GM23338 (cell line): ENCODE measurements at regions not wholly inside any gene's neighbourhood (a gene's known extent, or its start where the extent isn't known, plus 50 kb on each side); places are given as distances from the start of the nearest gene placed in this dataset.

Experiments
- ATAC-seq: fragments of 200-7000 bp; cut with Tn5 transposase; 3 replicates; pipeline ENCODE4 v1.9.1; 2020
- DNase-seq: peaks from one replicate; pipeline ENCODE4 v3.0.0-alpha.2; 2015; ENCODE audit warnings: low spot score
- H2AFZ ChIP-seq: fragments of 200-600 bp; sonication (generic); 2 replicates; pipeline ENCODE4 v1.8.0; 2016; ENCODE audit warnings: antibody characterized with exemption, mild to moderate bottlenecking, moderate library complexity
- H3F3A ChIP-seq: fragments of 200-600 bp; sonication (generic); replicated peaks from 2 replicates; pipeline ENCODE4 v1.8.0; 2017; ENCODE audit warnings: antibody characterized with exemption, mixed run types, low read depth
- H3K27ac ChIP-seq: fragments of 200-600 bp; sonication (generic); 2 replicates; pipeline ENCODE4 v1.6.1; 2016; ENCODE audit warnings: low read depth
- H3K27me3 ChIP-seq: fragments of 200-600 bp; sonication (generic); 2 replicates; pipeline ENCODE4 v1.8.0; 2016; ENCODE audit warnings: mild to moderate bottlenecking, mixed run types, moderate library complexity; ENCODE audit not compliant: insufficient read depth
- H3K36me3 ChIP-seq: fragments of 200-600 bp; sonication (generic); 2 replicates; pipeline ENCODE4 v1.8.0; 2016; ENCODE audit warnings: mild to moderate bottlenecking; ENCODE audit not compliant: insufficient read depth
- H3K4me1 ChIP-seq: fragments of 200-600 bp; sonication (generic); 2 replicates; pipeline ENCODE4 v1.8.0; 2016; ENCODE audit warnings: mild to moderate bottlenecking, moderate library complexity; ENCODE audit not compliant: insufficient read depth
- H3K4me2 ChIP-seq: fragments of 200-600 bp; sonication (generic); 2 replicates; pipeline ENCODE4 v1.7.1; 2017; ENCODE audit warnings: mixed run types
- H3K4me3 ChIP-seq: fragments of 200-600 bp; sonication (generic); 2 replicates; pipeline ENCODE4 v1.6.1; 2016; ENCODE audit warnings: mixed run types
- H3K79me2 ChIP-seq: fragments of 200-600 bp; sonication (generic); replicated peaks from 2 replicates; pipeline ENCODE4 v1.8.0; 2017; ENCODE audit warnings: mild to moderate bottlenecking; ENCODE audit not compliant: insufficient read depth
- H3K9me2 ChIP-seq: fragments of 200-600 bp; sonication (generic); 2 replicates; pipeline ENCODE4 v1.8.0; 2017; ENCODE audit not compliant: insufficient read depth
- H4K20me1 ChIP-seq: fragments of 200-600 bp; sonication (generic); replicated peaks from 2 replicates; pipeline ENCODE4 v1.8.0; 2017; ENCODE audit warnings: mild to moderate bottlenecking; ENCODE audit not compliant: insufficient read depth
- H3K27ac Mint-ChIP-seq: 2 replicates; pipeline ENCODE4 v1.8.0; 2020; ENCODE audit warnings: inconsistent platforms, mild to moderate bottlenecking, moderate library complexity, mixed read lengths
- H3K27me3 Mint-ChIP-seq: 3 replicates; pipeline ENCODE4 v1.8.0; 2022; ENCODE audit warnings: low read depth, mild to moderate bottlenecking, moderate library complexity, mixed read lengths, inconsistent platforms; ENCODE audit not compliant: insufficient read depth, poor library complexity
- H3K36me3 Mint-ChIP-seq: 3 replicates; pipeline ENCODE4 v1.8.0; 2021; ENCODE audit warnings: low read depth, mild to moderate bottlenecking, inconsistent platforms, moderate library complexity, mixed read lengths
- H3K4me1 Mint-ChIP-seq: 3 replicates; pipeline ENCODE4 v1.8.0; 2020; ENCODE audit warnings: mild to moderate bottlenecking, inconsistent platforms, mixed read lengths
- H3K4me3 Mint-ChIP-seq: 3 replicates; pipeline ENCODE4 v1.8.0; 2021; ENCODE audit warnings: moderate library complexity, mild to moderate bottlenecking, inconsistent platforms, mixed read lengths
- H3K9me3 Mint-ChIP-seq: 3 replicates; pipeline ENCODE4 v1.8.0; 2020; ENCODE audit warnings: moderate library complexity, mild to moderate bottlenecking, inconsistent platforms, mixed read lengths
- CREB1 ChIP-seq: fragments of 250-450 bp; sonication (Bioruptor Pico); IDR thresholded peaks from 2 replicates; pipeline ENCODE4 v1.5.0; 2020; ENCODE audit warnings: low read depth, mild to moderate bottlenecking, moderate library complexity
- CTCF ChIP-seq, 2 experiments: fragments of 200-600 bp in 1 of 2; sonication (generic) in 1 of 2; conservative IDR thresholded peaks; 2 replicates each; pipeline versions ENCODE4 v1.5.1 to v1.6.1; 2016 to 2017; ENCODE audit warnings: antibody characterized with exemption in 2 of 2, low read depth in 2 of 2, mild to moderate bottlenecking in 2 of 2, moderate library complexity in 1 of 2
- ETS1 ChIP-seq: IDR thresholded peaks from 2 replicates; pipeline ENCODE4 v1.6.1; 2016; ENCODE audit warnings: antibody characterized with exemption
- EZH2 ChIP-seq: fragments of 200-600 bp; sonication (generic); IDR thresholded peaks from one replicate; pipeline ENCODE4 v1.8.0; 2017; ENCODE audit warnings: antibody characterized with exemption, mild to moderate bottlenecking, low read depth; ENCODE audit not compliant: unreplicated experiment
- EZH2phosphoT487 ChIP-seq: fragments of 200-600 bp; sonication (generic); IDR thresholded peaks from one replicate; pipeline ENCODE4 v1.8.1; 2018; ENCODE audit warnings: antibody characterized with exemption; ENCODE audit not compliant: unreplicated experiment
- JUNB ChIP-seq: IDR thresholded peaks from one replicate; pipeline ENCODE4 v1.6.1; 2016; ENCODE audit warnings: antibody characterized with exemption; ENCODE audit not compliant: unreplicated experiment
- NANOG ChIP-seq: IDR thresholded peaks from 2 replicates; pipeline ENCODE4 v1.6.1; 2016; ENCODE audit warnings: antibody characterized with exemption, borderline replicate concordance
- POLR2AphosphoS5 ChIP-seq: IDR thresholded peaks from 2 replicates; pipeline ENCODE4 v1.6.1; 2016; ENCODE audit warnings: antibody characterized with exemption, low read depth
- STAT1 ChIP-seq: IDR thresholded peaks from one replicate; pipeline ENCODE4 v1.6.1; 2016; ENCODE audit warnings: antibody characterized with exemption; ENCODE audit not compliant: unreplicated experiment
- ZNF114 ChIP-seq: fragments of 250-450 bp; sonication (Bioruptor Pico); IDR thresholded peaks from 2 replicates; pipeline ENCODE4 v1.5.0; 2020; ENCODE audit warnings: mild to moderate bottlenecking, moderate library complexity
- ZNF331 ChIP-seq: fragments of 250-450 bp; sonication (Bioruptor Pico); IDR thresholded peaks from 2 replicates; pipeline ENCODE4 v1.5.0; 2020; ENCODE audit warnings: low read depth, mild to moderate bottlenecking, moderate library complexity
- TF ChIP-seq, protein P1 (sequence below): IDR thresholded peaks from one replicate; pipeline ENCODE4 v1.6.1; 2018; ENCODE audit warnings: antibody characterized with exemption; ENCODE audit not compliant: unreplicated experiment
- TF ChIP-seq, protein P2 (sequence below): fragments of 250-450 bp; sonication (Bioruptor Pico); IDR thresholded peaks from 2 replicates; pipeline ENCODE4 v1.5.0; 2020; ENCODE audit warnings: mild to moderate bottlenecking, moderate library complexity

DNA sequence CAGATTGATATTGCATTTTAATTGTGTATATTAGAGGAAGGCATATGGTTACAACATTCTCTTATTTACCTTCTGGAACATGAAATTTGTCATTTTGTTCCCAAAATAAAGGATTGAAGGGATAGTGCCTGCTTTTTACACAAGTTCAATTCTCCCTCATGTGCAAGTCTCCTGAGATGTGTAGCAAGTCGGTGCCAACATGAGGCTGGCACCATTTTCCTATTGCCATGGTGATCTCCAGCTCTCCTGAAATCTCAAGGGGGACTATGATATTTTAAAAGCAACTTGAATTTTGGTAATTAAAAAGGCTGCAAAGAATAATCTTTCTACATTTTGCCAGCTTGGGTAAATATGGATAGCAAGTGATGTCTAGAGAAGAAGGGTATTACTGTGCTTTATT, 693.3 kb upstream of the WWC1 start:
- Histone ChIP-seq H3K9me2 (no peaks in the 10 kb centered on the region), H3K36me3 (no peaks in the 10 kb centered on the region), H3F3A (no peaks in the 10 kb centered on the region), H3K4me3 (no peak overlapping the region), H2AFZ (no peak overlapping the region), H3K4me2 (no peak overlapping the region), H4K20me1 (no peaks in the 10 kb centered on the region), H3K27ac (no peak overlapping the region), H3K27me3 (no peaks in the 10 kb centered on the region), H3K79me2 (no peaks in the 10 kb centered on the region), H3K4me1 (peaks cover 11% of the 10 kb centered on the region; the same call in 1 of the 2 replicates)
- ATAC-seq (no peak), DNase-seq (no peak)
- Mint-ChIP-seq H3K4me3 (no peak overlapping the region), H3K36me3 (no peaks in the 10 kb centered on the region), H3K4me1 (peaks cover 17% of the 10 kb centered on the region), H3K27ac (no peak overlapping the region), H3K9me3 (no peaks in the 10 kb centered on the region), H3K27me3 (no peaks in the 10 kb centered on the region)
- TF ChIP-seq CREB1 (CRISPR knock-in tag), result no peak
- TF ChIP-seq ZNF114, result no peak
- no peak for TF ChIP-seq EZH2phosphoT487
- no peak for TF ChIP-seq ETS1
- no peak for TF ChIP-seq POLR2AphosphoS5
- TF ChIP-seq, protein P1, sequence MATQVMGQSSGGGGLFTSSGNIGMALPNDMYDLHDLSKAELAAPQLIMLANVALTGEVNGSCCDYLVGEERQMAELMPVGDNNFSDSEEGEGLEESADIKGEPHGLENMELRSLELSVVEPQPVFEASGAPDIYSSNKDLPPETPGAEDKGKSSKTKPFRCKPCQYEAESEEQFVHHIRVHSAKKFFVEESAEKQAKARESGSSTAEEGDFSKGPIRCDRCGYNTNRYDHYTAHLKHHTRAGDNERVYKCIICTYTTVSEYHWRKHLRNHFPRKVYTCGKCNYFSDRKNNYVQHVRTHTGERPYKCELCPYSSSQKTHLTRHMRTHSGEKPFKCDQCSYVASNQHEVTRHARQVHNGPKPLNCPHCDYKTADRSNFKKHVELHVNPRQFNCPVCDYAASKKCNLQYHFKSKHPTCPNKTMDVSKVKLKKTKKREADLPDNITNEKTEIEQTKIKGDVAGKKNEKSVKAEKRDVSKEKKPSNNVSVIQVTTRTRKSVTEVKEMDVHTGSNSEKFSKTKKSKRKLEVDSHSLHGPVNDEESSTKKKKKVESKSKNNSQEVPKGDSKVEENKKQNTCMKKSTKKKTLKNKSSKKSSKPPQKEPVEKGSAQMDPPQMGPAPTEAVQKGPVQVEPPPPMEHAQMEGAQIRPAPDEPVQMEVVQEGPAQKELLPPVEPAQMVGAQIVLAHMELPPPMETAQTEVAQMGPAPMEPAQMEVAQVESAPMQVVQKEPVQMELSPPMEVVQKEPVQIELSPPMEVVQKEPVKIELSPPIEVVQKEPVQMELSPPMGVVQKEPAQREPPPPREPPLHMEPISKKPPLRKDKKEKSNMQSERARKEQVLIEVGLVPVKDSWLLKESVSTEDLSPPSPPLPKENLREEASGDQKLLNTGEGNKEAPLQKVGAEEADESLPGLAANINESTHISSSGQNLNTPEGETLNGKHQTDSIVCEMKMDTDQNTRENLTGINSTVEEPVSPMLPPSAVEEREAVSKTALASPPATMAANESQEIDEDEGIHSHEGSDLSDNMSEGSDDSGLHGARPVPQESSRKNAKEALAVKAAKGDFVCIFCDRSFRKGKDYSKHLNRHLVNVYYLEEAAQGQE, result no peak
- no peak for TF ChIP-seq STAT1
- TF ChIP-seq CTCF (conservative IDR thresholded peaks at IDR 0.05; ENCODE audit: low read depth in 2 of 2), result no peak
- TF ChIP-seq JUNB, result no peak
- no peak for TF ChIP-seq NANOG
- no peak for TF ChIP-seq ZNF331 (CRISPR knock-in tag)
- TF ChIP-seq EZH2, result no peak
- TF ChIP-seq, protein P2, sequence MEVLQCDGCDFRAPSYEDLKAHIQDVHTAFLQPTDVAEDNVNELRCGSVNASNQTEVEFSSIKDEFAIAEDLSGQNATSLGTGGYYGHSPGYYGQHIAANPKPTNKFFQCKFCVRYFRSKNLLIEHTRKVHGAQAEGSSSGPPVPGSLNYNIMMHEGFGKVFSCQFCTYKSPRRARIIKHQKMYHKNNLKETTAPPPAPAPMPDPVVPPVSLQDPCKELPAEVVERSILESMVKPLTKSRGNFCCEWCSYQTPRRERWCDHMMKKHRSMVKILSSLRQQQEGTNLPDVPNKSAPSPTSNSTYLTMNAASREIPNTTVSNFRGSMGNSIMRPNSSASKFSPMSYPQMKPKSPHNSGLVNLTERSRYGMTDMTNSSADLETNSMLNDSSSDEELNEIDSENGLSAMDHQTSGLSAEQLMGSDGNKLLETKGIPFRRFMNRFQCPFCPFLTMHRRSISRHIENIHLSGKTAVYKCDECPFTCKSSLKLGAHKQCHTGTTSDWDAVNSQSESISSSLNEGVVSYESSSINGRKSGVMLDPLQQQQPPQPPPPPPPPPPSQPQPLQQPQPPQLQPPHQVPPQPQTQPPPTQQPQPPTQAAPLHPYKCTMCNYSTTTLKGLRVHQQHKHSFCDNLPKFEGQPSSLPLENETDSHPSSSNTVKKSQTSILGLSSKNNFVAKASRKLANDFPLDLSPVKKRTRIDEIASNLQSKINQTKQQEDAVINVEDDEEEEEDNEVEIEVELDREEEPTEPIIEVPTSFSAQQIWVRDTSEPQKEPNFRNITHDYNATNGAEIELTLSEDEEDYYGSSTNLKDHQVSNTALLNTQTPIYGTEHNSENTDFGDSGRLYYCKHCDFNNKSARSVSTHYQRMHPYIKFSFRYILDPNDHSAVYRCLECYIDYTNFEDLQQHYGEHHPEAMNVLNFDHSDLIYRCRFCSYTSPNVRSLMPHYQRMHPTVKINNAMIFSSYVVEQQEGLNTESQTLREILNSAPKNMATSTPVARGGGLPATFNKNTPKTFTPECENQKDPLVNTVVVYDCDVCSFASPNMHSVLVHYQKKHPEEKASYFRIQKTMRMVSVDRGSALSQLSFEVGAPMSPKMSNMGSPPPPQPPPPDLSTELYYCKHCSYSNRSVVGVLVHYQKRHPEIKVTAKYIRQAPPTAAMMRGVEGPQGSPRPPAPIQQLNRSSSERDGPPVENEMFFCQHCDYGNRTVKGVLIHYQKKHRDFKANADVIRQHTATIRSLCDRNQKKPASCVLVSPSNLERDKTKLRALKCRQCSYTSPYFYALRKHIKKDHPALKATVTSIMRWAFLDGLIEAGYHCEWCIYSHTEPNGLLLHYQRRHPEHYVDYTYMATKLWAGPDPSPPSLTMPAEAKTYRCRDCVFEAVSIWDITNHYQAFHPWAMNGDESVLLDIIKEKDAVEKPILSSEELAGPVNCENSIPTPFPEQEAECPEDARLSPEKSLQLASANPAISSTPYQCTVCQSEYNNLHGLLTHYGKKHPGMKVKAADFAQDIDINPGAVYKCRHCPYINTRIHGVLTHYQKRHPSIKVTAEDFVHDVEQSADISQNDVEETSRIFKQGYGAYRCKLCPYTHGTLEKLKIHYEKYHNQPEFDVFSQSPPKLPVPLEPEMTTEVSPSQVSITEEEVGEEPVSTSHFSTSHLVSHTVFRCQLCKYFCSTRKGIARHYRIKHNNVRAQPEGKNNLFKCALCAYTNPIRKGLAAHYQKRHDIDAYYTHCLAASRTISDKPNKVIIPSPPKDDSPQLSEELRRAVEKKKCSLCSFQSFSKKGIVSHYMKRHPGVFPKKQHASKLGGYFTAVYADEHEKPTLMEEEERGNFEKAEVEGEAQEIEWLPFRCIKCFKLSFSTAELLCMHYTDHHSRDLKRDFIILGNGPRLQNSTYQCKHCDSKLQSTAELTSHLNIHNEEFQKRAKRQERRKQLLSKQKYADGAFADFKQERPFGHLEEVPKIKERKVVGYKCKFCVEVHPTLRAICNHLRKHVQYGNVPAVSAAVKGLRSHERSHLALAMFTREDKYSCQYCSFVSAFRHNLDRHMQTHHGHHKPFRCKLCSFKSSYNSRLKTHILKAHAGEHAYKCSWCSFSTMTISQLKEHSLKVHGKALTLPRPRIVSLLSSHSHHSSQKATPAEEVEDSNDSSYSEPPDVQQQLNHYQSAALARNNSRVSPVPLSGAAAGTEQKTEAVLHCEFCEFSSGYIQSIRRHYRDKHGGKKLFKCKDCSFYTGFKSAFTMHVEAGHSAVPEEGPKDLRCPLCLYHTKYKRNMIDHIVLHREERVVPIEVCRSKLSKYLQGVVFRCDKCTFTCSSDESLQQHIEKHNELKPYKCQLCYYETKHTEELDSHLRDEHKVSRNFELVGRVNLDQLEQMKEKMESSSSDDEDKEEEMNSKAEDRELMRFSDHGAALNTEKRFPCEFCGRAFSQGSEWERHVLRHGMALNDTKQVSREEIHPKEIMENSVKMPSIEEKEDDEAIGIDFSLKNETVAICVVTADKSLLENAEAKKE, result no peak
